ENCODE measurements at regions not wholly inside any gene's neighbourhood (a gene's known extent, or its start where the extent isn't known, plus 50 kb on each side); places are given as distances from the start of the nearest gene placed in this dataset.

- TF ChIP-seq CTCF (IDR thresholded peaks at IDR 0.05 in 8 of 11, conservative IDR thresholded peaks at IDR 0.05 in 3 of 11): no peak
- TF ChIP-seq POLR2AphosphoS5 (IDR thresholded peaks at IDR 0.05): no peak
- TF ChIP-seq POLR2A (IDR thresholded peaks at IDR 0.05): no peak
Observed at GRCh38 chr13:74706801-74707200, 572.6 kb upstream of the KLF12 start.

Measured in spleen (tissue), 7 donors.